Activated T-cell treated with anti-CD3 and anti-CD28 coated beads, Interleukin-2, amount 50 U/mL, for 72 hours (primary cell): ENCODE measurements at regions not wholly inside any gene's neighbourhood (a gene's known extent, or its start where the extent isn't known, plus 50 kb on each side); places are given as distances from the start of the nearest gene placed in this dataset.
"Not testable (repeated sequence)": the region's sequence is repeated elsewhere in the genome, so short reads cannot be mapped to it uniquely, and the experiment has no call there.

ENCODE experiments used
- ATAC-seq, 2 donors: fragments of 150-1000 bp; cut with Tn5 transposase; replicated peaks in 1 of 2; 2 replicates each; pipeline ENCODE4 v1.10.0; 2021; ENCODE audit warnings: moderate library complexity in 2 of 2, mild to moderate bottlenecking in 1 of 2
- DNase-seq, 2 donors: peaks; one replicate each; pipeline ENCODE4 v3.0.0; 2021 to 2022; ENCODE audit warnings: mixed read lengths in 1 of 2
- H3K27ac Mint-ChIP-seq: one replicate; pipeline ENCODE4 v1.8.0; 2022; ENCODE audit warnings: mild to moderate bottlenecking, moderate library complexity, mixed read lengths
- H3K27me3 Mint-ChIP-seq: one replicate; pipeline ENCODE4 v1.8.0; 2022; ENCODE audit warnings: low read depth, mixed read lengths
- H3K36me3 Mint-ChIP-seq, 2 donors: one replicate each; pipeline ENCODE4 v1.8.0; 2022; ENCODE audit warnings: mixed read lengths in 2 of 2, mild to moderate bottlenecking in 1 of 2; ENCODE audit not compliant: insufficient read depth in 2 of 2
- H3K4me1 Mint-ChIP-seq: one replicate; pipeline ENCODE4 v1.8.0; 2022; ENCODE audit warnings: low read depth, mixed read lengths
- H3K4me3 Mint-ChIP-seq, 2 donors: one replicate each; pipeline ENCODE4 v1.8.0; 2022; ENCODE audit warnings: mild to moderate bottlenecking in 2 of 2, mixed read lengths in 2 of 2, moderate library complexity in 2 of 2
- H3K9me3 Mint-ChIP-seq, 2 donors: one replicate each; pipeline ENCODE4 v1.8.0; 2022; ENCODE audit warnings: mixed read lengths in 2 of 2

DNA sequence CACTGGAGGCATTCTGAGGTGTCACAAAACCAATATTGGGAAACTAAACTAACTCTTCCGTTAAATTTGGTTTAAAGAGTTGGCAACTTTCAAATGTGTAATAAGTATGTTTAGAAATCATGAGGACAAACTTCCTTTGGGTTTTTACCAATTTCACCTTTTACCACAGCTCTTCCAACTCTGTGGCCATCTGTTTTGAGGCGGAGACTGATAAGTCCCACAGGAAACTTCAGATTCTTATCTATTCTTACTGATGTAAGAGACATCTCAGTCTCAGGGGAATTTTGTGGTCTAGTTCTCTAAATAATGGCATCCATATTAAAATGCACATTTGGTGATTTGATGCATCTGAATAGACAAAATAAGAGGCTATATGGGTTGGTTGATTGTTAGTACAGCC lies 229.2 kb upstream of the AFF2 start:
- ATAC-seq = no peak
- peaks cover 4% of the 10 kb centered on the region in 2 donors for H3K9me3 Mint-ChIP-seq
- H3K27ac Mint-ChIP-seq = no peak overlapping the region
- H3K4me3 Mint-ChIP-seq = no peak overlapping the region
- H3K27me3 Mint-ChIP-seq = peaks cover 7% of the 10 kb centered on the region
- H3K36me3 Mint-ChIP-seq = peaks cover 4 to 8% of the 10 kb centered on the region in 2 donors
- peaks cover 17% of the 10 kb centered on the region for H3K4me1 Mint-ChIP-seq
- DNase-seq = no peak

DNA sequence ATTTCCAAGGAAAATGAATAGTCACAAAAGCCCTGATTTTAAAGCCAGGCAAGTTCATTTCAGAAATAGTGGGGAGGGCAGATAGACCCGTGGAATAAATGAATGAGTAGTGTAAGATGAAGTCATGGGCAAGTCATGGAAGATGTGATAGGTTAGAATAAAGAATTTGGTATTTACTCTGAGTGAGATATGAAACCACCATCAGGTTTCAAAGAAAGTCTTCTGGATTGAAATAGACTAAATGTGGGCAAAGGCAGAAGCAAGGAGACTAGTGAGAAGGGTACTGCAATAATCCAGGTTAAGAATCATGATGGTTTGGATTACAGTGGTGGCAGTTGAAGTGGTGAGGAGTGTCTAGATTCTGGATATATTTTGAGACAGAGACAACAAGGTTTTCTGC lies 218.5 kb upstream of the AFF2 start:
- peaks cover 1 to 3% of the 10 kb centered on the region in 2 donors for H3K9me3 Mint-ChIP-seq
- H3K4me3 Mint-ChIP-seq = peak overlapping the region; percentile 41 to 45
- DNase-seq (no peak), ATAC-seq (peak; percentile 84 to 87)
- peaks cover 0 to 10% of the 10 kb centered on the region in 2 donors for H3K36me3 Mint-ChIP-seq
- H3K27ac Mint-ChIP-seq = peak overlapping the region; percentile 12
- peaks cover 40% of the 10 kb centered on the region for H3K4me1 Mint-ChIP-seq
- H3K27me3 Mint-ChIP-seq = no peaks in the 10 kb centered on the region

DNA sequence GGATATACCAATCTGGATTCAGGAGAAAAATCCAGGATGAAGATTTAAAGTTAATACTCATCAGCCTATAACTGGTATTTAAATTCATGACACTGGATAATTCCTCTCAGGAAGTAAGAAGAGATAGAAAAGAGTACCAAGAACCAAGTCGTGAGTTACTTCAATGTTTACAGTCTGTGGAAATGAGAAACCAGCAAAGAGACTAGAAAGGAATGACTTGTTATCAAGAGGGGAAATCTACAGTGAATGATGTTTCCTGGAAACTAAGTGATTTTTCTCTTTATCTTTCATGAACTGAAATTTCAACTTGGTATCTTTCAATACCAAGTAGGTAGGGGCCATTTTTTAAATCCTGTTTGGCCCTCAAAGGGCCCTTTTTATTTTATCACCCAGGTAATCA lies 217.9 kb upstream of the AFF2 start:
- peaks cover 0 to 2% of the 10 kb centered on the region in 2 donors for H3K9me3 Mint-ChIP-seq
- DNase-seq (no peak), ATAC-seq (peak; percentile 73)
- H3K36me3 Mint-ChIP-seq = peaks cover 0 to 4% of the 10 kb centered on the region in 2 donors
- peaks cover 40% of the 10 kb centered on the region for H3K4me1 Mint-ChIP-seq
- H3K27me3 Mint-ChIP-seq = no peaks in the 10 kb centered on the region
- H3K4me3 Mint-ChIP-seq = no peak overlapping the region
- H3K27ac Mint-ChIP-seq = no peak overlapping the region

DNA sequence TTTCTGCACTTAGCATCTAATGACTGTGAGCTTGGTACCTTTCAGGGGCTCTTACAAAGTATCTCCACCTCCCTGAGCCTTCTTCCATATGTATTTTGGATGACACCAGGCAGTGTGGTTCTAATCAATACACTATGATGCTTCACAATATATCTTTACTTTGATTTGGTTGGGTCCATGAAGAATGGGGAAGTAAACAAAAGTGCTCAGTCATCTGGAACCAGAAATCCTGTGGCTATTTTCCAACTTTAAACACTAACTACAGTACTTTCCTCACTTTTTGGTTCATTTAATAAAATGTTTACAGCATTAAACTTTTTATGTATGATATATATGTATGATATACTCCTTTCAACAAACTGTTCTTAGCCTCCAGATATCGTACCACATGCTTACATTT lies 216.4 kb upstream of the AFF2 start:
- Mint-ChIP-seq H3K36me3 (peaks cover 0 to 3% of the 10 kb centered on the region in 2 donors), H3K27me3 (no peaks in the 10 kb centered on the region), H3K9me3 (no peaks in the 10 kb centered on the region), H3K4me3 (no peak overlapping the region), H3K4me1 (peaks cover 40% of the 10 kb centered on the region), H3K27ac (no peak overlapping the region)
- no peak for ATAC-seq
- DNase-seq = no peak

DNA sequence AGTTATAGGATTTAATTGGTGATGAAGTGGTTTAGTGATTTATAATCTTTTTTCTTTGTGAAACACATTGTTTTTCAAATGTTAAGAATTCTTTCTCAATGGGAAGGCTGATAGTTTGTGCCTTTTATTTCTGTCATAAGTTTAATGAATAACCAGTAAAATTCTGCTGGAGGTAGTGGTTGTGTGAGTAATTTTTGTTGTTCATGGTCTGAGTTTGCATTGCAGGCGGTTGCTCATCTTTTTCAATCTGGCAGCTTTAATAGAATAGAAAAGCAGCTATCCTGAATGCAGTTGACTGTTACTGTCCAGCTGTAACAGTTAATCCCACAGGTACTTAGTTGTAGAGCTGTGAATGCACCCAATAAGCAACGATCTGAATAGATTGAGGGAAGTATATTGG lies 215.6 kb upstream of the AFF2 start:
- H3K4me1 Mint-ChIP-seq = peaks cover 39% of the 10 kb centered on the region
- ATAC-seq = no peak

DNA sequence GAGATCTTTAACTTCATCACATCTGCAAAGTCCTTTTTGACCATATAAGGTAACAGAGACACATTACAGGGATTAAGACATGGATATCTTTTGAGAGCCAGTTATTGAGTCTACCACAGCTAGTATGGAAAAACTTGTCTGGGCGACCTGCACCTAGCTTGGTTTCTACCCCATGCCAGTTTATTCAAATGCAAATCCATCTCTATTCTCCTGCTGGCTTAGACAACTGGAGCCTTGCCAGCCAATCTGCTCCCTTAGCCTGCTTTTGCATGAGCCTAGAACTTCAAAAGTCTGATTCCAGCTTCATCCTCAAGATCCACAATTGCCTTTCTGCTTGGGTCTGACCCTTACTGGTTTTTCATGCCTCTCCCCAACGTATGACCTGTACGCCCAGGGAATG lies 212.0 kb upstream of the AFF2 start:
- H3K27ac Mint-ChIP-seq = no peak overlapping the region
- no peaks in the 10 kb centered on the region for H3K27me3 Mint-ChIP-seq
- ATAC-seq (no peak), DNase-seq (no peak)
- peaks cover 5% of the 10 kb centered on the region for H3K4me1 Mint-ChIP-seq
- H3K4me3 Mint-ChIP-seq = no peak overlapping the region
- no peaks in the 10 kb centered on the region for H3K9me3 Mint-ChIP-seq
- H3K36me3 Mint-ChIP-seq = peaks cover 0 to 3% of the 10 kb centered on the region in 2 donors

More for the DNA sequence above, 215.6 kb upstream of the AFF2 start:
- Mint-ChIP-seq H3K36me3 (peaks cover 0 to 3% of the 10 kb centered on the region in 2 donors), H3K27me3 (no peaks in the 10 kb centered on the region), H3K27ac (no peak overlapping the region), H3K9me3 (no peaks in the 10 kb centered on the region), H3K4me3 (no peak overlapping the region)
- no peak for DNase-seq

DNA sequence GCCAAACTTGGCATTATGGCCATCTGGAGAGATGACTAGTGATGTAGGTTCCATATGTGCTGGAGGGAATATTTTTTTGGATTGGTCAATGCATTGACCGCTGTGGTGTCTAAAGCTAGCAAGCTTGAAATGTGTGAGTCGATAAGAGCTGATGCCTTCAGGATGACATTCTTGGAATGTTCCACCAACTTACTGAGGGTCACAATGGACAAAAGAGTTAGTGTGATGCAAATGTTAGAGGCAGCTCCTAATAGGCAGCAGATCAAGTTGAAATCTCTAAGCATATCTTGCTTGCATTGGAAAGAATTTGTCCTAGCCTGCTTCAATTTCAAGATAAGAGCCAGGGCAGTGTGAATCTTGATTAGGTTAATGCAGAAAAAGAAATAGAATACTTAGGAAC lies 210.4 kb upstream of the AFF2 start:
- Mint-ChIP-seq H3K4me3 (no peak overlapping the region), H3K4me1 (no peaks in the 10 kb centered on the region)

DNA sequence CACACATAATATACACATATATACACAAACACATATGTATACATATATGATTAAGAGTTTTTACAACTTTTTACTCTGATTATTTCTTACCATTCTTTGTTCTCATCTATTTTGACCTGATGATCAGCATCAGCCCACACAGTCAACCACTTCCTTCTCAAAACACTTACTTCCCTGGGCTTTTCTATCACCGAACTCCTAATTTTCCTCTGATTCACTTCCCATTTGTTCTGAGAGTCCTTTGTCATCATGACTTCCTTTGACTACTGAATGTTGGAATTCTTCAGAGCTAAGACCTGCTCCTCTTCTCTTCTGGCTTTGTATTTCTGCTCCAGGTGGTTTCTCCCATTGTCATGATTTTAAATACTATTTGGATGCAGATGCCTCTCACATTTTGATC lies 209.5 kb upstream of the AFF2 start:
- no peak for DNase-seq
- H3K36me3 Mint-ChIP-seq = peaks cover 5 to 6% of the 10 kb centered on the region in 2 donors
- ATAC-seq = no peak
- no peak overlapping the region for H3K27ac Mint-ChIP-seq
- H3K9me3 Mint-ChIP-seq = peaks cover 5 to 6% of the 10 kb centered on the region in 2 donors
- H3K4me3 Mint-ChIP-seq = no peak overlapping the region
- no peaks in the 10 kb centered on the region for H3K27me3 Mint-ChIP-seq
- H3K4me1 Mint-ChIP-seq = no peaks in the 10 kb centered on the region

More for the DNA sequence above, 210.4 kb upstream of the AFF2 start:
- Mint-ChIP-seq H3K27ac (no peak overlapping the region), H3K9me3 (no peaks in the 10 kb centered on the region), H3K27me3 (no peaks in the 10 kb centered on the region), H3K36me3 (peaks cover 0 to under 1% of the 10 kb centered on the region in 2 donors)
- DNase-seq (no peak), ATAC-seq (no peak)

DNA sequence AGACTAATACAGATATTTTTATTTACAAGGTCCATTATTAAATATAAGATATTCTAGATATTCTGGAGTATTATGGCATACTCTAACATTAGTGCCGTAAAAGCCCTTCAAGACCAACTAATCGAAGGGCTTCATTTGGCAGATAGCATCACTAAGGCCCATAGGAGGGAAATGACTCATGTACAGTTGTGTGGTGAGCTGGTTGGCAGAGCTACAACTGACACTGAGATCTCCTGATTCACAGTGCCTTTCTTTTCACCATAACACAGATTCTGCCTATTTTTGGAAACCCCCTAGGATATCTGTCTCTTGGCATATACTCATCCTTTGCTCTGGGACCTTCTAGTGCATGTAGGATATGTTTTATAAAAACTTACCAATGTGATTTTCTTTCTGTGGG lies 201.7 kb upstream of the AFF2 start:
- no peaks in the 10 kb centered on the region for H3K27me3 Mint-ChIP-seq
- no peak overlapping the region for H3K4me3 Mint-ChIP-seq
- H3K4me1 Mint-ChIP-seq = peaks cover 5% of the 10 kb centered on the region
- DNase-seq (no peak), ATAC-seq (peak; percentile 70 to 83)
- H3K9me3 Mint-ChIP-seq = peaks cover 8 to 13% of the 10 kb centered on the region in 2 donors
- H3K36me3 Mint-ChIP-seq = peaks cover 8 to 19% of the 10 kb centered on the region in 2 donors
- H3K27ac Mint-ChIP-seq = no peak overlapping the region

DNA sequence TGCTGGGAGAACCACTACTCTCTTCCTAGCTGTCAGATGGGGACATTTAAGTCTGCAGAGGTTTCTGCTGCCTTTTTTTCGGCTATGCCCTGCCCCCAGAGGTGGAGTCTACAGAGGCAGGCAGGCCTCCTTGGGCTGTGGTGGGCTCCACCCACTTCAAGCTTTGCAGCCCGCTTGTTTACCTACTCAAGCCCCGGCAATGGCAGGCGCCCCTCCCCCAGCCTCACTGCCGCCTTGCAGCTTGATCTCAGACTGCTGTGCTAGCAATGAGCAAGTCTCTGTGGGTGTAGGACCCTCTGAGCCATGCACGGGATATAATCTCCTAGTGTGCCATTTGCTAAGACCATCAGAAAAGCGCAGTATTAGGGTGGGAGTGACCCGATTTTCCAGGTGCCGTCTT lies 195.2 kb upstream of the AFF2 start:
- H3K27ac Mint-ChIP-seq, H3K9me3 Mint-ChIP-seq, H3K27me3 Mint-ChIP-seq, H3K4me3 Mint-ChIP-seq, DNase-seq, ATAC-seq: not testable (repeated sequence)
- peaks cover 26% of the 10 kb centered on the region for H3K4me1 Mint-ChIP-seq
- peaks cover 3 to 12% of the 10 kb centered on the region in 2 donors for H3K36me3 Mint-ChIP-seq

DNA sequence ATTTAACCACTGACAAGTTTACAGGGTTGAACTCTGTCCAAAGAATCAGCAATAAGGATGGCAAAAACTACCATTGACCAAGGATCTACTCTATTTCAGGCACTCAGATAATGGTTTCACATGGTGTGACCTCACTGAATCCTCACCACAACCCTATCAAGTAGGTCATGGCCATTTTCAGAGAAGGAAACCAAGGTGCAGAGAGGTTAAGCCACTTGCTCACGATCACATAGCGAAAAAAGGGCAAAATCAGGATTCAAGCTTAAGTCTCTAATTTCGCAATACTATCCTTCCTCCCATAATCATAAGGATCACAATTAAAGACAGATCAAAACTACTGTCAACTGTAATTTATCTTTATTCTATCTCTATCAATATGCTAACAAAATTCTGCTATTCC lies 191.0 kb upstream of the AFF2 start:
- H3K4me1 Mint-ChIP-seq = peaks cover 50% of the 10 kb centered on the region

DNA sequence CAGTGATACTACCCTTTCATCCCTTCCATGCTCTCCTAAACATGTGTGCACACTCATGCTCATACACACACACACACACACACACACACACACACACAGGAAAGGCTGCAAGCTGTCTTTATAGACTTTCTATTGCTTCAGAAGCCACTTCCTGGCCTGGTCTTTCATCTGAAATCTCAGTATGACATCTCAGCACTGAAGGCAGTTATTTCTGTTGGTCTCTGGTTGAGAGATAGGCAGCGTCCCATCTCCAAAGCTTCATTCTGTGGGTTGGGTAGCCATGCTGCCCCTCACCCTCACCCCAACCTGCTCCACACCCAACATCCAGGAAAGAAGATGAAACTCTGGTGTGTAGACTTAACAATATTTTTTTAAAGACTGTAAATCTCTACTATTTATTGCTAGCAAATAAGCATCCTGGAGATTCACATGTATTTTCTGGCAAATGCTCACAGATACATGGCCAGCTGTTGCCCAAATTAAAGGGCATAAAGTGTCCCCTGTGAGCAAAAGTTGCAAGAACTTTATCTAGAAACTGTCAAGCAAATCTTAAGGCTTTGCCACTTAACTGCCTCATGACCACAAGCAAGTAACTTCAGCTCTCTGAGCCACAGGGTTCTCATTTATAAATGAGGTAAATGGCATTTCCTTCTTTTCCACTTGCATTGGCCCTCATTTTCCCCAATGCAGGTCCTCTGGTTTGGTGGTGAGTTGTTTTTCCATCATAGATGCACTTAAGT lies 189.8 kb upstream of the AFF2 start:
- H3K9me3 Mint-ChIP-seq = peaks cover 0 to 1% of the 10 kb centered on the region in 2 donors
- peaks cover 50% of the 10 kb centered on the region for H3K4me1 Mint-ChIP-seq
- peaks cover 0 to 3% of the 10 kb centered on the region in 2 donors for H3K36me3 Mint-ChIP-seq
- H3K27ac Mint-ChIP-seq = peak overlapping the region; percentile 33
- peaks cover 10% of the 10 kb centered on the region for H3K27me3 Mint-ChIP-seq
- peak overlapping the region; percentile 37 to 44 for H3K4me3 Mint-ChIP-seq
- peak; percentile 48 to 62 for DNase-seq
- ATAC-seq = peak; percentile 90 to 93

More for the DNA sequence above, 191.0 kb upstream of the AFF2 start:
- DNase-seq = no peak
- Mint-ChIP-seq H3K4me3 (no peak overlapping the region), H3K27ac (no peak overlapping the region), H3K36me3 (peaks cover 0 to 3% of the 10 kb centered on the region in 2 donors), H3K27me3 (peaks cover 10% of the 10 kb centered on the region), H3K9me3 (peaks cover 0 to 1% of the 10 kb centered on the region in 2 donors)
- no peak for ATAC-seq

DNA sequence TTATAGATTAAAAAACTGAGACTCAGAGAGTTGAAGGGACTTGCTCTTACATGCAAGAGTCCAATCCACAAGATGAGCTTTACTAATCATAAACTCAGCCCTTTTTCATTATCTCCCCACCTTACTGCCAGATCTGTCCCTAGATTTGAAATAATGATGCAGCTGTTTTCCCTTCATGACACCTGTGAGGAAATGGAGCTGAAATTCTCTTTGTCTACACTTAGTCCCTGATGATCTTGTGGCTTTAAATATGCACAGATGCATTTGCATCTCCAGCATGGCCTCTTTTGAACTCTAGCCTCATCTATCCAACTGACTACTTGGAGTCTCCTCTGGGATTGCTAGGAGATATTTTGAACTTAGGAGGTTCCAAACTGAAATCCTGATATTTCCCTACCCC lies 188.9 kb upstream of the AFF2 start:
- H3K9me3 Mint-ChIP-seq = no peaks in the 10 kb centered on the region
- no peak for ATAC-seq
- no peak overlapping the region for H3K4me3 Mint-ChIP-seq
- H3K27me3 Mint-ChIP-seq = peaks cover 10% of the 10 kb centered on the region
- H3K27ac Mint-ChIP-seq = no peak overlapping the region
- no peak for DNase-seq
- peaks cover 0 to 3% of the 10 kb centered on the region in 2 donors for H3K36me3 Mint-ChIP-seq
- H3K4me1 Mint-ChIP-seq = peaks cover 50% of the 10 kb centered on the region

DNA sequence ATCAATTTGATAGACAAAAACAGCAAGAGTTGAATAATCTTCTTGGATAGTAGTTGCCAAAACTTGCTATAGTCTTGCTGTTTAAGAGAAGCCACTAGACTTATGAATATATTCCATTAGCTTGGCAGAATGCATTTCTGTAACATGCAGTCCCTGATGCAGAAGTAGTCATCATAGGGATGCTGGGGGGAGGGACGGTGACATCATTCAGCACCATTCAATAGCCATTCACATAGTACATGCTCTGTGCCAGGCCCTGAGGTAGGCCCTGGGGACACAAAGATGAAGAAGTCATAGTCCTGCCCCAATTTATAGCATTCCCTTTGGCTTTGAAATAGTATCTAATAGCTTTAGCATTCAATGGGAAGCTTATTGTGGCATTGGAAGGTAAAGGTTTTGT lies 185.5 kb upstream of the AFF2 start:
- Mint-ChIP-seq H3K4me3 (no peak overlapping the region), H3K27ac (no peak overlapping the region)

More for the DNA sequence above, 185.5 kb upstream of the AFF2 start:
- DNase-seq (no peak), ATAC-seq (no peak)
- Mint-ChIP-seq H3K4me1 (peaks cover 28% of the 10 kb centered on the region), H3K27me3 (peaks cover 9% of the 10 kb centered on the region), H3K36me3 (no peaks in the 10 kb centered on the region), H3K9me3 (peaks cover 0 to 3% of the 10 kb centered on the region in 2 donors)
